ENCODE measurements at regions not wholly inside any gene's neighbourhood (a gene's known extent, or its start where the extent isn't known, plus 50 kb on each side); places are given as distances from the start of the nearest gene placed in this dataset.
"Not testable (repeated sequence)": the region's sequence is repeated elsewhere in the genome, so short reads cannot be mapped to it uniquely, and the experiment has no call there.

DNA sequence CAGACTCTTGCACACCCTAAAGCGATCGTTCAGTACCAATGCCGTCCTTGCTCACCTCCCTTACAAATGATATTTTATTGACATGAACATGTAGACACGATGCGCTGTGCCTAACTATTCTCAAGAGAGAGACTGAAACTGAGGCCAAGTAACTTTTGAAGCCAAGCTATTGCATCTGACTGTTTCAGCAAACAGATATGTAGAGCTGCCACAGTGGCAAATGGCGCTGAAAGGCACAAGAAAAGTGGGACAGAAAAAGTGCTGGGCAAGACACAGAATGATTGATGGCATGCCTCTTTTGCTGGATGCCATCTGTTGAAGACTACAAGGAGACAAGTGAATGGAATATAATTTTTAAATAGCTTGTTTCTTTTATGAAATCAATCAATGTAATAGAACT lies 1157.2 kb upstream of the ADGRL4 start:
- Histone ChIP-seq H3K4me1 (ENCODE audit: insufficient read depth, low read length) (peaks cover 5% of the 10 kb centered on the region; the same call in 1 of the 2 replicates), H3K9ac (ENCODE audit: low read depth, low read length) (no peak overlapping the region), H3K9me3 (ENCODE audit: insufficient read depth, low read depth, low read length) (no peaks in the 10 kb centered on the region)

GRCh38 chr1:80158771-80159170 lies 1152.2 kb upstream of the ADGRL4 start:
- Histone ChIP-seq H3K4me1 (ENCODE audit: insufficient read depth, low read length) (peaks cover 17% of the 10 kb centered on the region; the same call in 1 of the 2 replicates), H3K36me3 (ENCODE audit: insufficient read depth, low read depth, low read length) (no peaks in the 10 kb centered on the region), H3K9ac (ENCODE audit: low read depth, low read length) (no peak overlapping the region), H3K9me3 (ENCODE audit: insufficient read depth, low read depth, low read length) (no peaks in the 10 kb centered on the region), H3K27me3 (ENCODE audit: insufficient read depth, low read length) (no peaks in the 10 kb centered on the region), H3K27ac (ENCODE audit: low read length) (no peak overlapping the region), H3K4me3 (ENCODE audit: low read length) (no peak overlapping the region)

More for the DNA sequence above, 1157.2 kb upstream of the ADGRL4 start:
- Histone ChIP-seq H3K27ac (ENCODE audit: low read length) (no peak overlapping the region), H3K36me3 (ENCODE audit: insufficient read depth, low read depth, low read length) (no peaks in the 10 kb centered on the region), H3K27me3 (ENCODE audit: insufficient read depth, low read length) (no peaks in the 10 kb centered on the region), H3K4me3 (ENCODE audit: low read length) (no peak overlapping the region)

- Histone ChIP-seq H3K36me3 (ENCODE audit: insufficient read depth, low read depth, low read length) (no peaks in the 10 kb centered on the region), H3K4me1 (ENCODE audit: insufficient read depth, low read length) (peaks cover 17% of the 10 kb centered on the region; the same call in 1 of the 2 replicates), H3K27me3 (ENCODE audit: insufficient read depth, low read length) (no peaks in the 10 kb centered on the region), H3K9me3 (ENCODE audit: insufficient read depth, low read depth, low read length) (no peaks in the 10 kb centered on the region), H3K4me3 (ENCODE audit: low read length) (no peak overlapping the region), H3K9ac (ENCODE audit: low read depth, low read length) (no peak overlapping the region), H3K27ac (ENCODE audit: low read length) (no peak overlapping the region)
Observed at GRCh38 chr1:80158266-80158665, 1151.7 kb upstream of the ADGRL4 start.

- H3K27ac ChIP-seq (ENCODE audit: low read length) = no peak overlapping the region
- no peak overlapping the region for H3K4me3 ChIP-seq (ENCODE audit: low read length)
- peaks cover 13% of the 10 kb centered on the region; the same call in 1 of the 2 replicates for H3K4me1 ChIP-seq (ENCODE audit: insufficient read depth, low read length)
- no peaks in the 10 kb centered on the region for H3K36me3 ChIP-seq (ENCODE audit: insufficient read depth, low read depth, low read length)
- no peak overlapping the region for H3K9ac ChIP-seq (ENCODE audit: low read depth, low read length)
- no peaks in the 10 kb centered on the region for H3K27me3 ChIP-seq (ENCODE audit: insufficient read depth, low read length)
- H3K9me3 ChIP-seq (ENCODE audit: insufficient read depth, low read depth, low read length) = no peaks in the 10 kb centered on the region
Observed at GRCh38 chr1:80155371-80155770, 1148.8 kb upstream of the ADGRL4 start.

DNA sequence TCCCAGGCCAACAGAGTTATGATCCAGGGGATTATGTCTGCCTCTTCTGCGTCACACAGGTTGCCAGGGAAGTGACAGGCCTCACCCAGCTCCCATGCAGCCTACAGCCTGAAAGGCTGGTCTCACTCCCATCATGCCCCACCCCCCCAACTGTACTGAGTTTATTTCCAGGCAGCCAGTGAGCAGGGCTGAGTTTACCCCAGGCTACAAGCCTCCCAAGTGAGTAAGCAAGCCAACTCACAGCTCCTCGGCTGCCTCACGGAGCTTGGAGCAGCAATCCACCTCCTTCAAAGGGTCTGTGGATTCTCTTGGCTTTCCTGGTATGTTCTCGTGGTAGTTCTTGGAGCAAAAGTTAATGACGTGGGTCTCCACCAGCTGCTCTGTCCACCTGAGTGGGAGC lies 1147.6 kb upstream of the ADGRL4 start:
- Histone ChIP-seq H3K27ac (ENCODE audit: low read length) (no peak overlapping the region), H3K9me3 (ENCODE audit: insufficient read depth, low read depth, low read length) (no peaks in the 10 kb centered on the region; the same call in 1 of the 2 replicates), H3K4me1 (ENCODE audit: insufficient read depth, low read length) (peaks cover 13% of the 10 kb centered on the region; the same call in 1 of the 2 replicates)

DNA sequence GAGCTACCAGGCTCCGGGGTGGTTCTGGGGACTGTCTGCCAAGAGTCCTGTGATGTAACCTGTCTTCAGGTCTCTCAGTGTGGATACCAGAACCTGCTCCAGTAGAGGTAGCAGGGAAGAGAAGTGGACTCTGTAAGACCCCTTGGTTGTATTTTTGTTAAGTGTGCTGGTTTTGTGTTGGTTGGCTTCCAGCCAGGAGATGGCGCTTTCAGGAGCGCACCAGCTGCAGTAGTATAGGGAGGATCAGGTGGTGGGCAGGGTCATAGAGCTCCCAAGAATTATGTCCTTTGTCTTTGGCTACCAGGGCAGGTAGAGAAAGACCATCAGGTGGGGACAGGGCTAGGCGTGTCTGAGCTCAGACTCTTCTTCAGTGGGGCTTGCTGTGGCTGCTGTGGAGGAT lies 1147.2 kb upstream of the ADGRL4 start:
- Histone ChIP-seq H3K9me3 (ENCODE audit: insufficient read depth, low read depth, low read length) (no peaks in the 10 kb centered on the region; the same call in 1 of the 2 replicates), H3K4me1 (ENCODE audit: insufficient read depth, low read length) (peaks cover 13% of the 10 kb centered on the region; the same call in 1 of the 2 replicates), H3K27me3 (ENCODE audit: insufficient read depth, low read length) (no peaks in the 10 kb centered on the region), H3K27ac (ENCODE audit: low read length) (no peak overlapping the region), H3K36me3 (ENCODE audit: insufficient read depth, low read depth, low read length) (no peaks in the 10 kb centered on the region), H3K9ac (ENCODE audit: low read depth, low read length) (no peak overlapping the region), H3K4me3 (ENCODE audit: low read length) (no peak overlapping the region)

More for the DNA sequence above, 1147.6 kb upstream of the ADGRL4 start:
- H3K9ac ChIP-seq (ENCODE audit: low read depth, low read length) = no peak overlapping the region
- H3K4me3 ChIP-seq (ENCODE audit: low read length) = no peak overlapping the region
- no peaks in the 10 kb centered on the region for H3K36me3 ChIP-seq (ENCODE audit: insufficient read depth, low read depth, low read length)
- H3K27me3 ChIP-seq (ENCODE audit: insufficient read depth, low read length) = no peaks in the 10 kb centered on the region

- Histone ChIP-seq H3K4me3 (ENCODE audit: low read length) (no peak overlapping the region), H3K27me3 (ENCODE audit: insufficient read depth, low read length) (no peaks in the 10 kb centered on the region), H3K9ac (ENCODE audit: low read depth, low read length) (no peak overlapping the region), H3K27ac (ENCODE audit: low read length) (no peak overlapping the region), H3K4me1 (ENCODE audit: insufficient read depth, low read length) (no peaks in the 10 kb centered on the region), H3K36me3 (ENCODE audit: insufficient read depth, low read depth, low read length) (no peaks in the 10 kb centered on the region), H3K9me3 (ENCODE audit: insufficient read depth, low read depth, low read length) (no peaks in the 10 kb centered on the region; the same call in 1 of the 2 replicates)
Observed at GRCh38 chr1:80143361-80143760, 1136.8 kb upstream of the ADGRL4 start.

- not testable (repeated sequence) for H3K9me3 ChIP-seq (ENCODE audit: insufficient read depth, low read depth, low read length); H3K27ac ChIP-seq (ENCODE audit: low read length); H3K36me3 ChIP-seq (ENCODE audit: insufficient read depth, low read depth, low read length); H3K9ac ChIP-seq (ENCODE audit: low read depth, low read length); H3K4me1 ChIP-seq (ENCODE audit: insufficient read depth, low read length); H3K4me3 ChIP-seq (ENCODE audit: low read length); H3K27me3 ChIP-seq (ENCODE audit: insufficient read depth, low read length)
Observed at GRCh38 chr1:80137946-80138602, 1131.5 kb upstream of the ADGRL4 start.

- peaks cover 21% of the 10 kb centered on the region; the same call in 1 of the 2 replicates for H3K9me3 ChIP-seq (ENCODE audit: insufficient read depth, low read depth, low read length)
- H3K4me3 ChIP-seq (ENCODE audit: low read length) = no peak overlapping the region
- no peaks in the 10 kb centered on the region; the same call in 1 of the 2 replicates for H3K36me3 ChIP-seq (ENCODE audit: insufficient read depth, low read depth, low read length)
- no peak overlapping the region for H3K9ac ChIP-seq (ENCODE audit: low read depth, low read length)
- no peaks in the 10 kb centered on the region for H3K27me3 ChIP-seq (ENCODE audit: insufficient read depth, low read length)
- H3K27ac ChIP-seq (ENCODE audit: low read length) = no peak overlapping the region
- no peaks in the 10 kb centered on the region for H3K4me1 ChIP-seq (ENCODE audit: insufficient read depth, low read length)
Observed at GRCh38 chr1:80113168-80114038, 1106.9 kb upstream of the ADGRL4 start.

DNA sequence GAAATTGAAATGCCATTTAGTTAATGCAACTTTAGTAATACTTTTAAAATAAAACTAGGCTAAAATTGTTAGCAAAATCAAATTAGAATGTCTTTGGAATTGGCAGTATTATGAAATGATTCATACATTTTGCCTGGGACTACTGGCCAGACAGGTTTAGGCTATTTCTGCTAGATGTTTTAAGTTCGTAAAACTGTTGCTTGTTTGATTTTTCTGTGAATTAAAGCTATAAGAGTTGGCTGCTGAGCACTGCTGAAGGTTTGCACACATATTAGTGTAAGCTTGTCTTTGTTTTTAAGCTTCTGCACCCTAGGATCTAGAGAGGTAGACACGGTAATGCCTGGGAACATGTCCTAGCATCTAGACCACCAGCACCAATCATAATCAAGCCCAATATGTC lies 1094.6 kb upstream of the ADGRL4 start:
- Histone ChIP-seq H3K27ac (ENCODE audit: low read length) (no peak overlapping the region), H3K9me3 (ENCODE audit: insufficient read depth, low read depth, low read length) (peaks cover 11% of the 10 kb centered on the region), H3K36me3 (ENCODE audit: insufficient read depth, low read depth, low read length) (no peaks in the 10 kb centered on the region), H3K27me3 (ENCODE audit: insufficient read depth, low read length) (no peaks in the 10 kb centered on the region), H3K4me3 (ENCODE audit: low read length) (no peak overlapping the region), H3K9ac (ENCODE audit: low read depth, low read length) (no peak overlapping the region), H3K4me1 (ENCODE audit: insufficient read depth, low read length) (no peaks in the 10 kb centered on the region)

GRCh38 chr1:80099713-80100112 lies 1093.2 kb upstream of the ADGRL4 start:
- Histone ChIP-seq H3K4me3 (ENCODE audit: low read length) (no peak overlapping the region), H3K27ac (ENCODE audit: low read length) (no peak overlapping the region), H3K4me1 (ENCODE audit: insufficient read depth, low read length) (no peaks in the 10 kb centered on the region), H3K36me3 (ENCODE audit: insufficient read depth, low read depth, low read length) (no peaks in the 10 kb centered on the region), H3K9me3 (ENCODE audit: insufficient read depth, low read depth, low read length) (peaks cover 11% of the 10 kb centered on the region), H3K27me3 (ENCODE audit: insufficient read depth, low read length) (no peaks in the 10 kb centered on the region), H3K9ac (ENCODE audit: low read depth, low read length) (no peak overlapping the region)

GRCh38 chr1:80085067-80085466 lies 1078.5 kb upstream of the ADGRL4 start:
- H3K27me3 ChIP-seq (ENCODE audit: insufficient read depth, low read length) = no peaks in the 10 kb centered on the region
- no peak overlapping the region for H3K9ac ChIP-seq (ENCODE audit: low read depth, low read length)
- H3K27ac ChIP-seq (ENCODE audit: low read length) = no peak overlapping the region

More at GRCh38 chr1:80085067-80085466, 1078.5 kb upstream of the ADGRL4 start:
- Histone ChIP-seq H3K36me3 (ENCODE audit: insufficient read depth, low read depth, low read length) (no peaks in the 10 kb centered on the region), H3K4me3 (ENCODE audit: low read length) (no peak overlapping the region), H3K9me3 (ENCODE audit: insufficient read depth, low read depth, low read length) (no peaks in the 10 kb centered on the region), H3K4me1 (ENCODE audit: insufficient read depth, low read length) (no peaks in the 10 kb centered on the region)

Data from iPS-20b (cell line).